Amniotic epithelial cell (primary cell): ENCODE measurements at regions not wholly inside any gene's neighbourhood (a gene's known extent, or its start where the extent isn't known, plus 50 kb on each side); places are given as distances from the start of the nearest gene placed in this dataset.

Experiments
- DNase-seq: peaks from one replicate; pipeline ENCODE4 v3.0.0-alpha.2; 2010; ENCODE audit warnings: low read depth

GRCh38 chr9:23441275-23441674, 384.8 kb downstream of the ELAVL2 start:
- no peak for DNase-seq

DNA sequence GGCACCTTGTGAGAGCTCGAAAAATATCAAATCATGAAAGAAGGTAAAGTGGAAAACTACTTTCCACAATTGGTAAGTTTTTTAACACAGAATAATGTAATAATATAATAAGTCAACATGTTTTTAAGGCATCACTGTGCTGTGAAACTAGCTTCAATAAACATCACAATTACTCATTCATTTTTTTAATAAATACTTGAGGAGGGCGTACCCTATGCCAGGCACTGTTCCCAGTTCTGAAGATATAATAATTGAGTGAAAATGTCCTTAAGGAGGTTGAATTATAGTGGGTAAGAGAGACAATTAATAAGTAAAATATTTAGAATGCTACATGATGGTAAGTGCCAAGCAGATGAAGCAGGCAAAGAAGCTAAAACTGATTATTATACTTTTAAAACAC, 381.4 kb downstream of the ELAVL2 start:
- no peak for DNase-seq

DNA sequence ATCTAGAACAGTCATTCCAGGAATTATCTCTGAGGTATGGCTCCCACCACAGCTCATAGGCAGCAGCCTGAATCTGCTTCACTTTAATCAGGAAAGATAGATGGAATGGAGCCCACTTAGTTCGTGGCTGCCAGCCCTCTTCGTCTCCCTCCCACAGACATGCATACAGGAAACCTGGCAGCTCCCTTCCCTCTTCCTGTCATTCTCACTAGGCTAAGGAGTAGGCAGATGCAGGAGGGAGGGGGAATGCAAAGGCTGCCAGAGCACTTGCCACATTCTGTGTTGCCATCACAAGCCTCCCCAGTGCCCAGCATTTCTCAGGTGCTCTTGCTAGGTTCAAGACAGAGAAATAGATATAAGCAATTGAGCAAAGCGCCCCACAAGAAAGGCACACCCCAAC, 378.9 kb downstream of the ELAVL2 start:
- DNase-seq, result no peak

DNA sequence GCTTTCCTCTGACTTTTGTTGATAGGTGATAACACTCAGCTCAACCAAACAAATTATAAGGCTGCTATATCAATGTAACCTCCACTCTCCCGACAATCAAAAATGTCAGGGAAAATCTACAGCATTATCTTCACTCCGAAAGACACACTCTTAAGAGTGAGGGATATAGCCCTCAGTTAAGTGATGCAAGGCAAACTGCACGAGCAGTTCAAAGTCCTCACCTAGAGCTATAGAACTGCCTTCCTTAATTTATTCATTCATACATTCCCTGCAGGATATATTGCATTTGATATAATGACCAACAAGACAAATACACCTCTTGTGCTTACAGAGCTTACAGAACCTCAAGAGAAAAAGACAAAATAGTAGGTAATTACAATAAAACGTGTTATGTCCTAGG, 378.1 kb downstream of the ELAVL2 start:
- DNase-seq, result no peak

DNA sequence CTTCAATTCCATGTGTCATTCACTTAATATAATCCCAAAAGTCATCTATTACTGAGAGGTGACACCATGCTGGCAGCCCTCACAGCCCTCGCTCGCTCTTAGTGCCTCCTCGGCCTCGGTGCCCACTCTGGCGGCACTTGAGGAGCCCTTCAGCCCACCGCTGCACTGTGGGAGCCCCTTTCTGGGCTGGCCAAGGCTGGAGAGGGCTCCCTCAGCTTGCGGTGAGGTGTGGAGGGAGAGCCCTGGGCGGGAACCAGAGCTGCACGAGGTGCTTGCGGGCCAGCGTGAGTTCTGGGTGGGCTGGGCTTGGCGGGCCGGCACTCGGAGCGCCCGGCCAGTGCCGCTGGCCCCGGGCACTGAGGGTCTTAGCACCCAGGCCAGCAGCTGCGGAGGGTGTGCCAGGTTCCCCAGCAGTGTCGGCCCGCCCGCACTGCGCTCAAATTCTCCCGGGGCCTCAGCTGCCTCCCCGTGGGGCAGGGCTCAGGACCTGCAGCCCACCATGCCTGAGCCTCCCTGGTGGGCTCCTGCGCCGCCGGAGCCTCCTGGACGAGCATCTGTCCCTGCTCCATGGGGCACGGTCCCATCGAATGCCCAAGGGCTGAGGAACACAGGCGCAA, 374.1 kb downstream of the ELAVL2 start:
- DNase-seq, result no peak

DNA sequence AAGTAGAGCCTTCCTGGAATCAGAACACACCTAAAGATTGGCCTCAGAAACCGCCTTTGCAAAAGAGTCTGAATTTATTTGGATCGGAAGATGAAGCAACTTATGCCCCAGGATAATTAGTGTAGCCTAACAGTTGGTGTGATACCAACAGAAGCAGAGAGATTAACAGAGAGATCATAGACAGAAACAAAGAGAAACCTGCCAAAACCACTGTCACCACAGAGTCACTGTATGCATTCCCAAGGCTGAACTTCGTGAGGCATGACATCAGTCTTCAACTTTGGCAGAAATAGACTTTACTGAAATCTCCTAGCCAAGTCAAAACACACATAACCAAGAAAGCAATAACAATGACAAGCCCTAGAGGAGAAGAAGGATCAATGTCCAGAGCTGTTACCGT, 361.8 kb downstream of the ELAVL2 start:
- no peak for DNase-seq

- DNase-seq, result no peak
Observed at GRCh38 chr9:23467276-23467675, 358.8 kb downstream of the ELAVL2 start.

GRCh38 chr9:23477908-23478307, 348.1 kb downstream of the ELAVL2 start:
- DNase-seq, result no peak

DNA sequence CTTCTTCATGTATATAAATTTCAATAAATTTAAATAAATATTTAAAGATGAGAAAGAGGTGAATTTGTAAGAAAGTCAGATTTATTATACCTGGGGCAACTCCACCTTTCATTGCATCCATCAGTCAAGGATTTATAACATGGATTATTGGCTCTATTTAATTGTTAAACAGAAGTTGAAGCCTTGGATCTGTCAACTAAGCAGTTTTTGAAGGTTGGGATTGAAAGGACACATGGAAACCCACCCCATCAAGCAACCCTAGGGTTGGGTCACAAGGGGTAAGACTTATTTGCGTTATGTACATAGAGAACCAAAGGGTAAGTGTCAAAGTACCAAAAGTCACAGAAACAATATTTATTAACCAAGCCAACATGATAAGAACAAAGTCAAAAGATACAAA, 342.5 kb downstream of the ELAVL2 start:
- DNase-seq, result no peak

DNA sequence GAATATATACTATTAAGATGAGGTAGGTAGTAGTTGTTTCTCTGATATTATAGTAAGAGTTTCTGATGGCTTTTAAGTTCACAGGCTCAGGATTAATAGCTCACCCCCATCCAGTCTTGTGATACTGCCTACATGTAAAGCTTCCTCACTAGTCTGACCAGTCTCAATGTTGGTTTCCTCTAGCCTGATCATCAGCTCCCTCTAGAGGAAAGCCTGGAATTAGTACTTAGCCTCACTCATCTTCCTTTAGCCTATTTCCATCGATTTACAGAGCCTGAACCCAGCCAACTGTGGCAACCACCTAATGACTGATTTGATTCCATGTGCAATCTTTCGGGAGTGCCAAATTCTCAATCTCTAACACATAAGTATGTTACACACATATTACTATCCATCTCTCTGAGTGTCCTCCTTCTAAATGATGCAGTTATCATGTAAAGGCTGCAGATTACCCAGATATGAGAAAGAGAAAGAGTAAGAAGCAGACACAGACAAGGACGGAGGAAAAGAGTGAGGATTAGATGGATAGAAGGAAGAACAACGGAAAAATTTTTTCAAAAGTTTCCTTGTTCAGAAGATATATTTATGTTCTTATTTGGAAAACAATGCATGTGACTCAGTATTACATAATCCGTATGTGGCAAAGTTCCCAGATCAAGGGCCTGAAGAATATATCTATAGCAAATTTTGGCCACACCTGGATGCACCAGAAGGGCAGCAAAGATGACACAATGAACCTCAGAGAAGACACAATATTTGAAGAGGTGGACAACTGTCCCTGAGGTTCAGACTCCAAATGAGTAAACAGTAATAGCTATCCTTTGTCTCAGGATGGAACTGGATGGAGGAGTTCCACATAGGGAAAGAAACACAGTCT, 333.7 kb downstream of the ELAVL2 start:
- peak; percentile 18 for DNase-seq

DNA sequence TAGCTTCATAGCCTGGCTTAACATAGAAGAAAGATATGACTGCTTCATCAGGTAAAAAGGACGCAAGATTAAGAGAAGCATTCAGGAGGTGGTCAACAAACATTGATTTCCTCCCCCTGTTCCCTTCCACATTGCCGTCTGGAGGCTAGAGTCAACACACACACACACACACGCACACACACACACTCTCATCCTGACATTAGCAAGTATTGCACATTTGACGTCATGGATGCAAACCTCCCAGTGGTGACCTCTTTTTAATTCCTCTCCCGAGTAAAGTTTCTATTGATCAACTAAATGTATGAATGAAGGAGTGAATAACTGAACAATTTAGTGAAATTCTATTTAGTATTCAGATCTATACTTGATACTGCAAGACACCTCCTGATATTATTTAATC, 332.8 kb downstream of the ELAVL2 start:
- no peak for DNase-seq

DNA sequence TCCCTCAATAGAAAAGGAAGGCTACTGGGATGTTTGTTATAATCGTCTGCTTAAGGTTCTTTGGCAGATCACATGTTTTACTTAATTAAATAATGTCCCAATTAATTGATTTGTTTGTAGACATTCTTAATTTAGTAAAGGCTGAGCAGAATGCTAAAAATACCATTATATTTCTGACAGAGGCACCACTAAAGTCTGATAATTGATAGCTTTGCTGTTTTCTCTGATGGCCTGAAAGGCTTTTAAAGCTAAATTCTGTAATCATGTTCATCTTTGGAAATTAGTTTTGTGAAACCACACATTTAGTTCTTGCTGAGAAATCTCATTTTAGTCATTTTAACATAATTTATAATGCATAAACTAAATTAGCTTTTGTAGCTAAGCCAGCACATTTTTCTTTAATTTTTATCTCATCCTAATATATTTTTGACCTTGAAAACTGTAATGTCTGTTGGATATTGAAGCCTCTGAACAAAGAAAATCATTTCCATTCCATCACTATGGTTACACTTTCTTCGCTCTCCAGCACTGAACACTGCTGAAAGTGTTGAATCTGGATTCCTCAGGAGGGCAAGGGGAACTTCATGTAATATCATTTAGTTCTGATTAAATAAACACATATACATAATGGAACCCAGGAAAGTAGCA, 329.4 kb downstream of the ELAVL2 start:
- DNase-seq, result no peak

- DNase-seq, result no peak
Observed at GRCh38 chr9:23497137-23497504, 328.9 kb downstream of the ELAVL2 start.

DNA sequence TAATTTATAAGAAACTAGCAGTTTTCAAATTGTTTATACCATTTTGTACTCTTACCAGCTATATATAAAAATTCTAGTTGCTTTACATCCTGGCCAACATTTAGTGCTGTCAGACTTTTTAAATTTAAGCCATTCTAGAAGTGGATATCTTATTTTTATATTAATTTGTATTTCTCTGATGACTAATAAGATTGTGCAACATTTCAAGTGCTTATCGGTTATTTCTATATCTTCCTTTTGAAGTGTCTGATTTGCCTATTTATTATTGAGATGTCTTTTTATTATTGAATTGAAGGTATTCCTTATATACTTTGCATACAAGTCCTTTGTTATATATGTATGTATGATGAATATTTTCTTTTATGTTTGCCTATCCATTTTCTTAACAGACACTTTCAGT, 324.0 kb downstream of the ELAVL2 start:
- DNase-seq, result no peak

DNA sequence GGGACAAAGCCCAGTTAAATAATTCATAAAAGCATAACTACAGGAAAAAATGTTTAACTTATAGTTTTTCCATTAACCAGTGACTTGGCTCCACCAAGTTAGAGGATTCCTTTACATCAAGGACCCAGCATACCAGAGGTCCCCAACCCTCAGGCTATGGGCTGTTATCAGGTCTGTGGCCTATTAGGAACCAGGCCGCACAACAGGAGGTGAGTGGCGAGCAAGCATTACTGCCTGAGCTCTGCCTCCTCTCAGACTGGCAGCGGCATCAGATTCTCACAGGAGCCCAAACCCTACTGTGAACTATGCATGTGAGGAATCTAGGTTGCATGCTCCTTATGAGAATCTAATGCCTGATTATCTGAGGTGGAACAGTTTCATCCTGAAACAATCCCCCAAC, 303.1 kb downstream of the ELAVL2 start:
- no peak for DNase-seq

DNA sequence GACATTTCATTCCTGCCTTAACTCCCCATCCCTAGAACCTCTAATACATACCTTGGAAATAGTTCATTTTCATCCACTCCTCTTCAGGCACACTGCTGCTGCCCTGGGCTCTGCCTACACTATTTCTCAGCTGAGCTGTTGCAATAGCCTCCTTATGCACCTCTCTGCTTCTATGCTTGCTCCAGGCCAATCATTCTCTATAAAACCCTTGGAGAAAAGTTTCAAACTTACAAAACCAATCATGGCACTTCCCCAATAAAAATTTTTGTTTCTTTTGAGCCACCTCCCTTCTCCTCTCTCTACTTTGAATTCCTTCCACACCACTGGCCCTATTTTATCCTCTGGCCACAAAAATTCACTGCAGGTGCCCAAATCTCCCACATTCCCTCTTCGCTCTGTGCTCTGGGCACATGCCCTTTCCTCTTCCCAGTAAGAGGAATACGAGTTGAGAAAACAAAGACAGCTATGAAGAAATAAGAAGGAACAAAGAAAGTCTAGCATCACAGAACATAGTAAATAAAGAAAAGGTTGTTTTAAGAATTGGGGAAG, 301.4 kb downstream of the ELAVL2 start:
- no peak for DNase-seq

- DNase-seq, result no peak
Observed at GRCh38 chr9:23526806-23527205, 299.2 kb downstream of the ELAVL2 start.

GRCh38 chr9:23532282-23532681, 293.8 kb downstream of the ELAVL2 start:
- DNase-seq, result no peak

DNA sequence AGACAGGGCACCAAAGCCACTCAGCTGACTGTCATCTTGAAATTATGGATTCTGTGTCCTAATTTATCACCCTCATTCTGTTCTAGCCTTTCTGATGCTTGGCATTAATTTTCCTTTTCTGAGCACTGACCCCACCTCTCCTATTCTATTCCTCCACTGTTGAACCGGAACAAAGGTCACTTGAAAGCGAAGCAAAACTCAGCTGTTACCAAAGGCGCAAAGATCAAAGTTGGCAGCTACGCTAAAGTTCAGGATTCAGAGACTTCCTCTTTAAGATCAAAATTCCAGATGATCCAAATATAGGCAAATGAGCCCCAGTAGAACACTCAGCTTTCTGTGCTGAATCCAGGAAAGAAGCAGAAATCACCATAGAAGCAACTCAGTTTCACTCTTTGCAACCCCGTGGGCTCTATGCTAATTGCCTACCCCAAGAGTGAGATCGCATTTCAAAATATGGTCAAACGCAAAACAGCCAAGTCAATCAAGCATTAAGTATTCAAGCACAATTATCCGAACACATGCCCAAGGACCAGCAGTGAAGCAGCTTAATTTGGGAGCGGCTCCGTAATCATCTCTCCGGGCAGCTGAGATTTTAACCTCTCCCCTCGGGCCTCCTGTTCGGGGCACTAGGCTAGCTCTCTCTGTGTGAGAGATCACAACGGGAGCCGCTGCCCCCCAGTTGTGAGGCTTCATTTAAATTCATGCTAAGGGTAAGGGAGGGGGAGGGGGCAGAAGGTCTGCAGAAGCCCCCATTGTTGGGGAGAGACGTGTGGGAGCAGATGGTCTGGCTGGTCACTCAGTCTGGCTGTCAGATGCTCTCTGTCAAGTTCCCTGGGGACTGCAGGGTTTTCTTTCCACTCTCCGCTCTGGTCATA, 288.6 kb downstream of the ELAVL2 start:
- no peak for DNase-seq

DNA sequence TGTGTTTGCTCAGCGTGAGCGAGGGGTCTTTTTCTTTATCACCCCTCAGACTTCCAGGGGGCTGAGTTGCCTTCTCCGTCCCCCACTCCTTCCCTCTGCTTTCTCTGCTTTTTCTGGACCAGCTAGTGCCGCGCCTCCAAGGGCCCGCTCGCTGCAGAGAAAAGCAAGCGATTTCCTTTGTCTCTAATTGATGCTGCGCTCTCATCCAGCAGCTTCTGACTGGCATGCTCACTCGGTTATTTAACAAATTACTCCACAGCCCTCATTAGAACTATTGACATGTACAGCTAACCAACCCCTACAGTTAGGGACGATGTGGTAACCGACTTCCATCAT, 288.0 kb downstream of the ELAVL2 start:
- no peak for DNase-seq

GRCh38 chr9:23538461-23539003, 287.5 kb downstream of the ELAVL2 start:
- no peak for DNase-seq

DNA sequence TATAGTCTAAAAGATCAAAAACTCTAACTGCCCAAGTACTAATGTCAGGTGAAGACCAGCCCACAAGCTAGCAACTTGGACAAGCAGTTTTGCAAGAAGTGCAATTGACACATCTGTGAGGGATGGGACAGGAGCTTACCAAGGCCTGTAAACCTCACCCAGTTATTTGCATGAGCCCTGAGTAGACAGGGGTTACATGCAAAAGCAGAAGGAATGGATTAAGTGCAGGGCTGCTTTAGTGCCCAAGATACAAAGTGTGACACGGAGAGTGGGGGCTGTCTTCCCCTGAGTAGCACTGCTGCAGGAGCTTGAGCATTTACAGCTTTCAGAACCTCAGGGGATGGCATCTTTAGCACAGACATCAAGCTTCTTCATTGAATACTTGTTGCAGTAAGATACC, 286.7 kb downstream of the ELAVL2 start:
- DNase-seq, result no peak
